ENCODE measurements at regions not wholly inside any gene's neighbourhood (a gene's known extent, or its start where the extent isn't known, plus 50 kb on each side); places are given as distances from the start of the nearest gene placed in this dataset.
"Not testable (repeated sequence)": the region's sequence is repeated elsewhere in the genome, so short reads cannot be mapped to it uniquely, and the experiment has no call there.

DNA sequence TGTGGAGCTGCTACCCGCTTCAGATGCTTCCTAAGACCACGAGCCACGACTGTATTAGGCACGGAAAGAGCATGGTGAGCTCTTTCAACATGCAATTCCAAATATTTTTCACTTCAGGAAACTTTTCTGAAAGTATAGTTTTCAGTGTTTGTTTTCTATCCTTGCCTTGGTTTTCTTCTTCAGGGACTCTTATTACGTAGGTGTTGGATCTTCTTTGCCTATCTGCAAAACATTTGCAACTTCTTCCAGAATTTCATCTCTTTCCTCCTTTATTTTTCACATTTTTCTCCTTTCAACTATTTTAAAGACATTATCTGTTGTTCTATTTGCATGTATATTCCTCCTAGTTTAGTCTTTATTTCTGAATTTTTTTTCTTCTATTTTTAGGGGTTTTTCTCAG is 148.9 kb upstream of the LSM14A start:
- DNase-seq (ENCODE audit: low read depth, low spot score): no peak

DNA sequence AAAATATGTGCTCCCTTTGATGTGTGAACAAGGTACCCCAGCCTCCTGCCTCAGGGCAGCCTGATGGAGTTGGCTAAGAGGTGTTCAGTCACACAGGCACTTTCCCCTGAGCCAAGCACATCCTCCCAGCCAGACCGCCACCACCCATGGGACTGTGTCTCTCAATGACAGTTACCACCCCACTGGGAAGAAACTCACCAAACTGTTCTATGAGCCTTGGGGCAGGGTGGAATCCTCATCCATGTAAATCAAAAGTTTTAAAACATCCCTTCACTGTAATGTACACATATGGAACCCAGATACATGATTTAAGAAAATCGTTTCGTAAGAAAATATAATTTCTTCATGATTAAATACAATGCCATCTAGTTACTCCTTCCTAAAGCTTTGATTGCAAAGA is 138.4 kb upstream of the LSM14A start:
- DNase-seq (ENCODE audit: low read depth, low spot score): no peak

DNA sequence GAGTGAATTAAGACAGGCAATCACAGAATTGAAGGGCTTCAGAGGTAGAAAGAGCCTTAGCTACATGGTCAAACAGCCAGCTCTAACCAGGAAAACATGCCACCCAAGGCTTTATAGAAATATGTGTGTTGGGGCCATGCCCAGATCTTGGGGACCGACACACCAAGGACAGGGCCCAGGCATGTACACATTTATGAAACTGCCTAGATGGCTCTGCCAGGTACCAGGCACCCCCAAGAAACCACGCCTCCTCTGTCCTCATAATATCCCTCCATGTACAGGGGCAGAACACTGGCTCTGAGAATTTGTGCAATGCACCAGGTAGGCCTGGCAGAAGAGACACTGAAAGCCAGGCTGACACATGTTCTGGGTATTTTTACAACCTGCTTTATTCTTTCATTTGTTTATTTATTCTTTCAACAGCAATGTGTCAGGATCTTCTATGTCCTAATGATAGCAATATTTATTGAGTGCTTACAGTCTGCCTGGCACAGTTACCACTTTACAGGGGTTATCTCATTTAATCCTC is 137.9 kb upstream of the LSM14A start:
- no peak for DNase-seq (ENCODE audit: low read depth, low spot score)

DNA sequence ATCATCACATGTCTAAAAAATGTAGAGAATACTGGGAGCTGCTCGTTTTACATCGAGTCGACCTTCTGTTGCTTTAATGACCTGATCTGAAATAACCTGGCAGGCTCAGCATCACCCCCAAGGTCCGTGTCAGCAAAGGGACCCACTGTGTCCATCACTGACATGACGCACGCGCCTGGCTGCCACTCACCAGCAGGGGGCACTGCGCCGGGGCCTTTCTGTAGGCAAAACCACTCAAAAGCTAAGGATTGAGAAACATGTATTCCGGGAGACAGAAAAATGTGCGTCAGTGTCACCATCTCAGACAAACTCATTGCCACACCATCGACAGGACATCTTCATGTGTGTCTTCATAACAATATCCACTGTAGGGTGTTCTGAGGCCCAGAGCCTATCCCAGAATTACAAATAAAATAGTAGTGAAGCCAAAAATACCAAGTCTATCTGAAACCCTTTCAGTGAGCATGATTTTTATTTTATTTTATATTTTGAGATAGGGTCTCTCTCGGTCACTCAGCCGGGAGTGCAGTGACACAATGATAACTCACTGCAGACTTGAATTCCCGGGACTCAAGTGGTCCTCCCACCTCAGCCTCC is 130.3 kb upstream of the LSM14A start:
- DNase-seq (ENCODE audit: low read depth, low spot score): no peak

DNA sequence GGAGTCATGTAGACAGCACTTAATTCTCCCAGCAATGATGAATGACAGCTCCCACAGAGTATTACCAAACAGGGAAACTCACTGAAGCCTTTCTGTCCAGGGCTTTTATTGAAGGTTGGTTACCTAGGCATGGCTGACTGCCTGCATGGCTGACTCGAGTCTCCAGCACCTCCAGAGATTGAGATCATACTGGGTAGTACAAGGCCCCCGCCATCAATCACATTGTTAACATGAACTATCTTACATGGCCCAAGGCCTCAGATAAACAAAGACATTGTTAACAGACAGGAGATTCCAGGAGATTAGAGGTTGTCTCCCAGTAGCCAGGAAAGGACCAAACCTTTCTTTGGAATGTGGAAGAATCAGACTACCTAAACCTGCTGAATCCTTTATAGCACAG is 128.3 kb upstream of the LSM14A start:
- no peak for DNase-seq (ENCODE audit: low read depth, low spot score)

DNA sequence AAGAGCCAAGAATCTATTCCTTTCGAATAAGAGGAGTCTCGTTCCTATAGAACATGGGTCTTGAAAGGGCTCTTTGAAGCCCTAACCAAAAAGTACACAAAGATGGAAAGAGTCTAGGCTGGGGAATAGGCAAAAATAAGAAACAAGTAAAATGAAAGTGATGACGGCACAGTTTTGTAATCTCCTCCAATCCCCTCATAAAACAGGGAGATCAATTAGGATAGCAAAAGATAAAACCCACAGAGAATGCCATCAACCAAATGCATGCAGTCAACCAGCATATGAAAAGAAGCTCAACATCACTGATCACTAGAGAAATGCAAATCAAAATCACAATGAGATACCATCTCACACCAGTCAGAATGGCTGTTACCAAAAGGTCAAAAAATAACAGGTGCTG is 122.4 kb upstream of the LSM14A start:
- no peak for DNase-seq (ENCODE audit: low read depth, low spot score)

DNA sequence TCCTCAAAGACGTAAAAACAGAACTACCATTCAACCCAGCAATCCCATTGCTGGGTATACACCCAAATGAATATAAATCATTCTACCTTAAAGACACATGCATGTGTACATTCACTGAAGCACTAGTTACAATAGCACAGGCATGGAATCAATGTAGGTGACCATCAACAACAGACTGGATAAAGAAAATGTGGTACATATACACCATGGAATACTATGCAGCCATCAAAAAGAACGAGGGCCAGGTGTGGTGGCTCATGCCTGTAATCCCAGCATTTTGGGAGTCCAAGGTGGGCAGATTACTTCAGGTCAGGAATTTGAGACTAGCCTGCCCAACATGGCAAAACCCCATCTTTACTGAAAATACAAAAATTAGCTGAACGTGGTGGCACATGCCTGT is 121.9 kb upstream of the LSM14A start:
- DNase-seq (ENCODE audit: low read depth, low spot score): not testable (repeated sequence)

DNA sequence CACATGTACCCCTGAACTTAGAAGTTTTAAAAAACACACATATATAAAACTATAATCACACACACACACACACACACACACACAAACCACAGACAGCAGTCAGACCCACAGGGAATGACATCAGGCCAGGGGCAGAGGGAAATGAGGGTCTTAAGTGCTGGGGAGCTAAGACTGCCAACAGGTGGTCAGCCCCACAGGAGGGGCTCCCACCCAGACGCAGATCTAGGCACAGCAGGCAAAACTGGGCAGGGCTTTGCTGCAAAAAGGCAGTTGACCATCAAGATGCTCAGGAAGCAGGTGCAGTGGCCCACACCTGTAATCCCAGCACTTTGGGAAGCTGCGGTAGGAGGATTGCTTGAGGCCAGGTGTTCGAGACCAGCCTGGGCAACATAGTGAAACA is 121.0 kb upstream of the LSM14A start:
- DNase-seq (ENCODE audit: low read depth, low spot score): no peak

DNA sequence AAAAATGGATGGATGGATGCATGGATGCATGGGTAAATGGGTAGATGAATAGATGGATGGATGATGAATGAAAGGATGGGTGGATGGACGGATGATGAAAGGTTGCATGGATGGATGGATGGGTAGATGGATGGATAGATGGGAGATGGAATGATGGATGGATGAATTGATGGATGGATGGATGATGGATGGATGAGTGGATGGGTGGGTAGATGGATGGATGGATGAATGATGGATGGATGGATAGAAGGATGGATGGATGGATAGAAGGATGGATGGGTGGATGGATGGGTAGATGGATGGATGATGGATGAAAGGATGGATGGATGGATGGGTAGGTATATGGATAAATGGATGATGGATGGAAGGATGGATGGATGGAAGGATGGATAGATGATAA is 115.1 kb upstream of the LSM14A start:
- no peak for DNase-seq (ENCODE audit: low read depth, low spot score)

DNA sequence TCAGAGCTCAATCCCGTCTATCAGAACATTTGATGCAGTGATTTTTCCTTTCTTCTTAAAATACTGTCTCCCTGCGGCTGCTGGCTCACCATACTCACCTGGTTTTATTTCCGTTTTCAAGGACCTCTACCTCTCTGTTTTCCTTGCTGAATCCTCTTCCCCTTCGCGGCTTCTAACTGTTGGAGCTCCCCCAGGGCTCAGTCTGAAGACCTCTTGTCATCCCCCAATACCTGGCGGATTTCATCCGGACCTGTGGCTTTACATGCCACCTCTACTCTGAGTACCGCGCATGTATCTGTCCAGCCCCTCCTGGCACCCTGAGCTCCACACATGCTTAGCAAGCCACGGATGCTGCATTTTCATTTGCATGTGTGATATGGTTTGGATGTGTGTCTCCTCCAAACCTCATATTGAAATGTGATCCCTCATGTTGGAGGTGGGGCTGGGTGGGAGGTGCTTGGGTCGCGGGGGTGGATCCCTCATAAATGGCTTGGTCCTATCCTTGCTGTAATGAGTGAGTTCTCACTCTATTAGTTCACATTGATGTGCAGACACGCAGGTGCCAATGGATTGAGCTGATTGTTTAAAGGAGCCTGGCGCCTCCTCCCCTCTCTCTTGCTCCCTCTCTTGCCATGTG is 106.2 kb upstream of the LSM14A start:
- no peak for DNase-seq (ENCODE audit: low read depth, low spot score)

DNA sequence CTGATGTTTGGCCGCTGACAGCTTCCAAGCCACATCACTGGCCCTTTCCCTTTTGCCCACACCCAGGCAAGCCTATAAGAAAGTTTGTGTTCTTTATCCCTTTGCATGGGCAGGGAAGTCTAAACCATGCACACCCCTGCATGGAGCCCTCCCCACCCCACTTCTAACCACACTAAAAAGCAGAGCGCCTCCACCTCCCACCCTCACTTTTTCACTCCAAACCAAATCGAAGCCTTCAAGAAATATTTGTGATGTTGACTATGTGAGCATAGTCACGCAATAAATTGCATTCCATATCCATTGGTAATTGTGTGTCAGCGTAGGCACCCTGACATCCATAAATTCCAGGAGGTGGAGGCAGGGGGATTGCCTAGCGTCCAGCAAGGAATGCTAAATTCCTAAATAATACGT is 104.4 kb upstream of the LSM14A start:
- DNase-seq (ENCODE audit: low read depth, low spot score): no peak

DNA sequence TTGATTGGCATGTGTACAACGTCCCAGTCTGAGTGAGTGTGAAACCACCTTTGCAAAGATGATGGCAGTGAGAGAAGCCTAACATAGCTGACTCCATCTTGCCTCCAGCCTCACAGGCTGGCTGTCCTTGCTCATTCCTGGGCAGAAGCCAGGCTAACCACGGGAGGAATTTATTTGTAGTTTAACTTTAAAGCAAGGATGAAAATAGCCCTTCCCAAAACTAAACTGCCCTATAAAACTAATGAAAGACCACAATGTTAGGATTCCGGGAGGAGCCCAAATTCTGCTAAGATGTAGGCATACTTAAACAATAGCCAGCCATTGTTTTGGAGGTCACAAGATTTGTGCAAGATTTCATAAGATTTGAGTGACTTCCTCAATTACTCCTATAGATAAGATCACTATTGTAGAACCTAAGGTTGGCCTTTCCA is 96.6 kb upstream of the LSM14A start:
- DNase-seq (ENCODE audit: low read depth, low spot score): no peak

DNA sequence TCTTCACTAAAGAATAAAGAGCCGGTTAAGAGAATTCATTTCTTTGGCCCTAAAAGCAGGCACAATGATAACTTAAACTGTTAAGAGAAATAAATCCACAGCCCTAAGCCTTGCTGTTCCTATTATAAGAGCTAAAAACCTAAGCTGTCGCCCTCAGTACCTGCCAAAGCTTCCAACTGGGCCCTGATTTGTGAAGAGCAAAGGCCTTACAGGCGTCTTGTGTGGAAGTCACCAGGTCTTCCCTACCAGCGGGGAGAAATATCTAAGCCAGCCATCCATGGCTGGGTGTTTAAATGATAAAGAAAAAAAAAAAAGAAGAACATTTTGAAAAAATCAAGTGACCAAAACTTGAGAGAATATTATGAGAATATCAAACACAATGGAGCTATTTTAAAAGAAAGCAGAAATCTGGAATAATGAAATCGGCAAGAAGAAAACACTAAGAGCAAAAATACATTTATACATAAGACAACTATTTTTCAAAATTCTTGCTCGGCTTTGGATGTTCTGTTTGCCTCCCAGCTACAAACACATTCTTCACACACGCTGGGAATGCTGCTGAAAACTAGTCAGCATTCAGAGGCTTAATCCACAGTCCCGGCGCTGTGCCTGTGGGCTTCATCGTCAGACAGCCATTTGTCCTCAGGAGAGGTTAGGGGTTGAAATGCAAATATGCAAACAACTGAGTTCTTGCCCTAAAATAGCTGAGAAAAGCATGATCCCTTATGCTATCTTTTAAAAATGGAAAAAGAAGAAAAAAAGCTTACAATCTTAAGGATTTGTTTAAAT is 89.8 kb upstream of the LSM14A start:
- no peak for DNase-seq (ENCODE audit: low read depth, low spot score)

DNA sequence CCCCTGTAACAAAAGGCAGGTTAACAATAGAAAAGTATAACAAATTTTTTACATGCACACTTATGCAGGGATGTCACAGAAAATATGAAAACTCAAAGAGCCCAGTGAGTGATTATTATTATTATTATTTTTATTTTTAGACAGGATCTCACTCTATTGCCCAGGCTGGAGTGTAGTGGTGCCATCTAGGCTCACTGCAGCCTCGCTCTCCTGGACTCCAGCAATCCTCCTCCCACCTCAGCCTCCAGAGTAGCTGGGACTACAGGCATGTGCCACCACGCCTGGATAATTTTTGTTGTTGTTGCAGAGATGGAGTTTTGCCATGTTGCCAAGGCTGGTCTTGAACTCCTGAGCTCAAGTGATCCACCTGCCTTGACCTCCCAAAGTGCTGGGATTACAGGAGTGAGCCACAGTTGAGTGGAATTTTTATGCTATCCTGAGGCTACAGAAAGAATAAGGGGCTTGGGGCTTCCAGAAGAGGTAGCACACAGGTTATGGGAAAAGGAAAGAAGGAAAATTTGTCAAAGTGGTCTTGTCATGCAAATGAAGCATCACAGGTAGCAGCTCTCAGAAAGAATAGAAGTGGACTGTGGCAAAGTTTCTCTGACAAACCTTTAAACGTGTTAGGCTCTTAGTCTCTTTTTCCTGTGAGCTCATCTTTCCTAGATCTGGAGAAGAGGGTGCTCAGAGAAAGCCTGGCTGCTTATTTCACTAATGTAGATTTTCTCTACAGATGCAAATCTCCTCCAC is 87.7 kb upstream of the LSM14A start:
- DNase-seq (ENCODE audit: low read depth, low spot score): no peak

DNA sequence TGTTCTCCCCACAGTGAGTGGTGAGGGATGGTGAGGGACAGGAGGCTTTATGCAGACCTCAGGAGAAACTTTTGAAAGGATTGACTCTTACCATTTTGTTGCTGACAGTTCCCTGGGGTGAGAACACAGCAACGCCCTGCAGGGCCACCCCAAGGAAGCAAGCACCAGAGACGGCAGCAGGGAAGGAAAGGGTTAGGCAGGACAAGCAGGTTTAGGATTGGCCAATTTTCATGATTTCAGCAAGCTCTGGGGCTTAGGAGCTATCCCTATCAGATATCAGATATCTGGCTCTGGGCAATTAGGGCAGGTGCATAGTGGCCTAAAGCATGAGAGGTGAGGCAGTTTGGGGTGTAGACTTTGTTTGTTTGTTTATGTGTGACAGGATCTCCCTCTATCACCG is 87.0 kb upstream of the LSM14A start:
- DNase-seq (ENCODE audit: low read depth, low spot score): no peak

DNA sequence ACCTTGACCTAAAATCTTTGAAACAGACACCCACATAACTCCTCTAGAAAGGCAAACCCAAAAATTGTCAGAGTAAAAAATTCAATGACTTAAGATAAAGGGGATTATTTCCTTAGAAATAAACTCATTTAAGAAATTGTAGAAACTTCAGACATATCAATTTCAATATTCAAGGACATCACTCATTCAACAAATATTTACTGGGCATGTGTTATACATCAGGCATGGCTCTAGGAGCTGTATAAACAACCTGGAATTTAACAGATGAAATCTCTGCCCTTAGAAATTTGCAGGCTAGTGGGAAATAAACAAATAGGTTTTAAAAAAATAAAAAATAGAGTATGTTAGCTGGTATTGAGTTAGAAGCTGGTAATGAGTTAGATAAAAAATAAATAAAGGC is 84.0 kb upstream of the LSM14A start:
- DNase-seq (ENCODE audit: low read depth, low spot score): no peak

DNA sequence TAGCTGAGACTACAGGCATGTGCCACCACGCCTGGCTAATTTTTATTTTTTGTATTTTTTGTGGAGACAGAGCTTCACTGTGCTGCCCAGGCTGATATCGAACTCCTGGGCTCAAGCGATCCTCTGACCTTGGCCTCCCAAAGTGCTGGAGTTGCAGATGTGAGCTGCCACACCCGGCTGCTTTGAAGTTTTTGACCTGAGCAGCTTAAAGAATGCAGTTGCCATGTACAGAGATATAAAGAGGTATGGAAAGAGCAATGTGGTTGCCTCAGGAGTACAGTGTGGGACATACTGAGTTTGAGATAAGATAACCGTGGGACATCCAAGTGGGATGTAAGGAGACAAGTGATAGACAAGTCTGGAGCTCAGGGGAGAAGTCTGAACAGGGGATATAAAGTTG is 82.7 kb upstream of the LSM14A start:
- no peak for DNase-seq (ENCODE audit: low read depth, low spot score)

DNA sequence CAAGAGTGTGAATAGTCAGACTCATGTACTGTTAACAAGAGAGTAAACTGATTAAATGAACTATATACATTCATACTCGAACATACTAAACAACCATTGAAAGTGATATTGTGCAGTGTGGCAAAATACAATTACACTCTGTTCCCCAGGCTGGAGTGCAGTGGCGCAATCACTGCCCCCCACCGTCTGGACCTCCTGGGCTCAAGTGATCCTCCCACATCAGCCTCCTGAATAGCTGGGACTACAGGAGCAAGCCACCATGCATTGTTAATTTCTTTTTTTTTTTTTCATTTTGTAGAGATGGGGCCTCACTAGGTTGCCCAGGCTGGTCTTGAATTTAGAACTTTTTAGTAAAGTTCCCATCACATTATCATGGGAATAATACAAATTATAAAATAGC is 77.3 kb upstream of the LSM14A start:
- DNase-seq (ENCODE audit: low read depth, low spot score): no peak

DNA sequence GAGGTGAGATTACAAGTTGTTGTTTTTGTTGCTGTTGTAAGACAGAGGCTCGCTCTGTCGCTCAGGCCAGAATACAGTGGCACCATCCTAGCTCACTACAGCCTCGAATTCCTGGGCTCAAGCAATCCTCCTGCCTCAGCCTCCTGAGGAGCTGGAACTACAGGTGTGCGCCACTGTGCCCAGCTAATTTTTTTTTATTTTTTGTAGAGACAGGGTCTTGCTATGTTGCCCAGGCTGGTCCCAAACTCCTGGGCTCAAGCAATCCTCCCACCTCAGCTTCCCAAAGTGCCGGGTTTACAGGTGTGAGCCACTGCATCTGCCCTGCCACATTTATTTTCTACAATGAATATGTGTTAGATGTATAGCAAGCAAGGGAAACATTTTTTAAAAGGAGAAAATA is 76.9 kb upstream of the LSM14A start:
- not testable (repeated sequence) for DNase-seq (ENCODE audit: low read depth, low spot score)

DNA sequence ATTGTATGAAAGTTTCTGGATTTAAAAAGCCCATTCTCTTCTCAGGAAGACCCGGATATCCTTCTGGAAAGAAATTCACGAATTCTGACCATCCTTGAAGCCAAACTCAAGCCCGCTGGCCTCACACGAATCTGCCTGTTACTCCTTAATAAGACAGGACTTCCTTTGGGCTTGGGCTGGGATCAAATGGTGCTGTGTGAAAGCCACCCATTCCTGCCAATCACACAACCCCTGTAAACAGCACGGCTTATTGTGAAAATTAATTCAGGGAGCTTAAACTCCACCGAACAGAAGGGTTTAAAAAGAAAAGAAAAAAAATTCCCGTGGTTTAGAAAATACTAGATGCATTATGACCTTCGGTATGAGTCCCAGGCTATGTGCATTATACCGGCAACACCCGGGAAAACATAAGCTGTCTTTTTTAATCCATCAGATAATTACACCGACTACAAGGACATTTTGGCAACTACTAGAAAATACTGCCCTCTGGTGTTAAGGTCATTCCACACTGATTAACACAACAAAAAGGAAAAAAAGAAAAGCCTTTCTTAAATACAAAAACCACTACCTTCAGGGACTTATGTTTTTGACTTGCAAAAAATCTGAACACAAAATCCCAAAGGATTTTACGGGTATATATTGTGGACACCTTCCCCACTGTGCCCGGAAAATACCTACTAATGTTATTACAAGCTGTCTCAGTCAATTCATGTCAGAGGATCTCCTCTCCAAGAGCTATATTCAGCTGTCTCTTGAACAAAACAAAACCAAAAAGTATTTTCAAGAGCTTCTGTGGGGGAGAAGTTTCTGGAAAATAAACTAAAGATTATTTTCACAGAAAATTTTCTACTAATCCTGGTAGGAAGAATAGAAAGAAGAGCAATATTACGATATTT is 76.0 kb upstream of the LSM14A start:
- no peak for DNase-seq (ENCODE audit: low read depth, low spot score)

DNA sequence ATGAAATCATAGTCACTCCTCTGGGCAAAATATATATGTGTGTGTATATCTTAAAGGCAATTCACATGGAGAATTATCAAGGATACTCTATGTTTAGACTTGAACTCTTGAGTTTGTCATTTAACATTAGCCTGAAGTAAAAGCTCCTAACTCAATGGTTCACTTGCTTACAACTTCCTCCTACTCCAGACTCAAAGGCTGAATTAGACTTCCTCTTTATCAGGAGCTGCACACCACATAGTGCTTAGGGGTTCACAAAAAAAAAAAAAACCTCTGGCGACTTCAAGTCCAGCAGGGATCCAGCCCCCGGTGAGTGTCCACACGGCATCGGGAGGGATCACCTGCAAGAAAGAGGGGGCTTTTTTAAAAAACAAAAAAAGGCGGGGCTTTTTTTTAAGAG is 68.2 kb upstream of the LSM14A start:
- no peak for DNase-seq (ENCODE audit: low read depth, low spot score)

All from pulmonary artery endothelial cell (primary cell).